ENCODE measurements at regions not wholly inside any gene's neighbourhood (a gene's known extent, or its start where the extent isn't known, plus 50 kb on each side); places are given as distances from the start of the nearest gene placed in this dataset.

- H3K4me3 ChIP-seq (replicated peaks; ENCODE audit: low read depth, low read length) = no peak overlapping the region
- DNase-seq (ENCODE audit: low read depth) = peak; percentile 43
- TF ChIP-seq CTCF (IDR thresholded peaks at IDR 0.05; ENCODE audit: low read length, missing control alignments) = no peak
Observed at GRCh38 chr2:7812231-7812995, 869.4 kb upstream of the ID2 start.

- no peak overlapping the region for H3K4me3 ChIP-seq (replicated peaks; ENCODE audit: low read depth, low read length)
- DNase-seq (ENCODE audit: low read depth) = peak; percentile 13
- no peak for TF ChIP-seq CTCF (IDR thresholded peaks at IDR 0.05; ENCODE audit: low read length, missing control alignments)
Observed at GRCh38 chr2:7813541-7814292, 868.1 kb upstream of the ID2 start.

GRCh38 chr2:7815726-7816125 is 866.1 kb upstream of the ID2 start:
- DNase-seq (ENCODE audit: low read depth) = no peak
- no peak for TF ChIP-seq CTCF (IDR thresholded peaks at IDR 0.05; ENCODE audit: low read length, missing control alignments)
- H3K4me3 ChIP-seq (replicated peaks; ENCODE audit: low read depth, low read length) = no peak overlapping the region

GRCh38 chr2:7816233-7816632 is 865.6 kb upstream of the ID2 start:
- TF ChIP-seq CTCF (IDR thresholded peaks at IDR 0.05; ENCODE audit: low read length, missing control alignments) = no peak
- H3K4me3 ChIP-seq (replicated peaks; ENCODE audit: low read depth, low read length) = no peak overlapping the region
- DNase-seq (ENCODE audit: low read depth) = no peak

- TF ChIP-seq CTCF (IDR thresholded peaks at IDR 0.05; ENCODE audit: low read length, missing control alignments) = no peak
- H3K4me3 ChIP-seq (replicated peaks; ENCODE audit: low read depth, low read length) = no peak overlapping the region
- DNase-seq (ENCODE audit: low read depth) = no peak
Observed at GRCh38 chr2:7816944-7817343, 864.9 kb upstream of the ID2 start.

- H3K4me3 ChIP-seq (replicated peaks; ENCODE audit: low read depth, low read length) = no peak overlapping the region
- DNase-seq (ENCODE audit: low read depth) = no peak
- TF ChIP-seq CTCF (IDR thresholded peaks at IDR 0.05; ENCODE audit: low read length, missing control alignments) = no peak
Observed at GRCh38 chr2:7819316-7819715, 862.5 kb upstream of the ID2 start.

Measured in fibroblast of pulmonary artery (primary cell).